HG02840 (cell line): ENCODE measurements at regions not wholly inside any gene's neighbourhood (a gene's known extent, or its start where the extent isn't known, plus 50 kb on each side); places are given as distances from the start of the nearest gene placed in this dataset.

ENCODE experiments used
- ATAC-seq: cut with Tn5 transposase; IDR thresholded peaks from one replicate; pipeline ENCODE4 v1.9.1; 2021; ENCODE audit warnings: mild to moderate bottlenecking, moderate library complexity, moderate number of reproducible peaks; ENCODE audit not compliant: unreplicated experiment, low FRiP score

DNA sequence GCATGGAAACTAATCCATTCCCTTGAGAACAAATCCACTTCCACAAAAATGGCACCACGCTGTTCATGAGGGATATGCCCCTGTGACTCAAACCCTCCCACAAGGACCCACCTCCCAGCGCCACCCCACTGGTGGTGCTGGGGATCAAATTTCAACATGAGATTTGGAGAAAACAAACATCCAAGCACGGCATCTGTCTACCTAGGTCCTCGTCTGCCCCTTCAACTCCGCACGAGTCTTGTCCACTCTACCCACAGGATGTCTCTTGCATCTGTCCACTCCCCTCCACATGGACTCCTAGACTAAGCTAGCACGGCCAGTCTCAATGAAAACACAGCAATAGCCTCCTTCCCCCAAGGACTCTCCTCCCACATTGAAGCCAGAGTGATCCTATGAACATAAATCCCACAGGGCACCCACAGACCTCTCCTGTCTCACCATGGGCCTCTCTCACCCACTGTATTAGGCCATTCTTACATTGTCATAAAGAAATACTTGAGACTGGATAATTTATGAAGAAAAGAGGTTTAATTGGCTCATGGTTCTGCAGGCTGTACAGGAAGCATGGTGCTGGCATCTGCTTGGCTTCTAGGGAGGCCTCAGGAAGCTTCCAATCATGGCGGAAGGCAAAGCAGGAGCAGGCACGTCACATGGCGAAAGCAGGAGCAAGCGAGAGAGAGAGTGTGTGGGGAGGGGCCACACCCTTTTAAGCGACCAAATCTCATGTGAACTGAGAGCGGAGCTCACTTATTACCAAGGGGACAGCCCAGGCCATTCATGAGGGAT is 101.4 kb downstream of the TOMM20 start:
- ATAC-seq = no peak

DNA sequence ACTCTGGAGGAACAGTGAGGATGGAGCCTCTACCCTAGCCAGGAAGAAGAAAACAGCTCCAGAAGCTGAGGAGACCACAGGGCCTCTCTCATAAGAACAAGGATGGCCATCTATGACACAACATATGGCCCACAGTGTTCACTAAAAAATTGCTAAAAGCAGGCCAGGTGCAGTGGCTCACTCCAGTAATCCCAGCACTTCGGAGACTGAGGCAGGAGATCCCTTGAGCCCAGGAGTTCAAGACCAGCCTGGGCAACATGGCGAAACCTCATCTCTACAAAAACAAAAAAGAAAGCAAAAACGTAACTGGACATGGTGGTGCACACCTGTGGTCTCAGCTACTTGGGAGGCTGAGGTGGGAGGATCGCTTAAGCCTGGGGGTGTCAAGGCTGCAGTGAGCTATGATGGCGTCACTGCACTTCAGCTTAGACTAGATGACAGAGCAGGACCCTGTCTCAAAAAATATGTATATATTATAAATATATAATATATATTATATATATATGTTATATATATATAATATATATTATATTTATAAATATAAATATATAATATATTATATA is 103.1 kb downstream of the TOMM20 start:
- no peak for ATAC-seq

DNA sequence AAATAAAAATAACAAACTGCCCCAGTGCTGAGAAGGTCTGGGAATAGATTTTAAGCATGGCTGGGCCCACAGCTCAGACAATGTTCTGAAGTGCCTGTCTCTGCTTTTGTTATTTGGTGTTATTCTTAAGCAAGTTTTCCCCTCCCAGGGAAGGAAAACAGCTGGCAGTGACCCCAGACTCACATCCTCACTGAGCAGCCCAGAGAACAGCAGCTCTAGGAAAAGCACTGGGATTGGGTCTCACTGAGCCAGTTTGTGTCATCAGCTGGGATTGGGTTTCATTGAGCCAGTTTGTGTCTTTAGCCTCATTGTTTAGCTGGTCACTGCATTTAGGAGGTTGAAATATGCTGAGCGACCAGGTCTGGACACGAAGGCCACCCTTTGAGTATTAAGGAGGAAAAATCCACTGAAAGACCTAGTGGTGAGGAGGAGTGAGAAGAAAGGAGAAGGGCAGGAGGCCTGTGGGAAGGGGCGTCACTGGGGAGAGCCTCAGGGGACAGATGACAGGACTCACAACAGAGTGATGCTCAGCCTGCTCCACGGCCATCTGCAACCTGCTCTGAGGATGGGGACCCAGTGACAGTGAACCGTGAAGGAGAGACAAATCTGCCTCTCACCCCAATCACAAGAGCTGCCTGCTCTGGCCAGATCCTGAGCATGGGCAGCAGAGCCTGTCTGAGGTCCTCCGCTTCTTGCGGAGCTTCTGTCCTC is 103.8 kb downstream of the TOMM20 start:
- ATAC-seq = no peak

DNA sequence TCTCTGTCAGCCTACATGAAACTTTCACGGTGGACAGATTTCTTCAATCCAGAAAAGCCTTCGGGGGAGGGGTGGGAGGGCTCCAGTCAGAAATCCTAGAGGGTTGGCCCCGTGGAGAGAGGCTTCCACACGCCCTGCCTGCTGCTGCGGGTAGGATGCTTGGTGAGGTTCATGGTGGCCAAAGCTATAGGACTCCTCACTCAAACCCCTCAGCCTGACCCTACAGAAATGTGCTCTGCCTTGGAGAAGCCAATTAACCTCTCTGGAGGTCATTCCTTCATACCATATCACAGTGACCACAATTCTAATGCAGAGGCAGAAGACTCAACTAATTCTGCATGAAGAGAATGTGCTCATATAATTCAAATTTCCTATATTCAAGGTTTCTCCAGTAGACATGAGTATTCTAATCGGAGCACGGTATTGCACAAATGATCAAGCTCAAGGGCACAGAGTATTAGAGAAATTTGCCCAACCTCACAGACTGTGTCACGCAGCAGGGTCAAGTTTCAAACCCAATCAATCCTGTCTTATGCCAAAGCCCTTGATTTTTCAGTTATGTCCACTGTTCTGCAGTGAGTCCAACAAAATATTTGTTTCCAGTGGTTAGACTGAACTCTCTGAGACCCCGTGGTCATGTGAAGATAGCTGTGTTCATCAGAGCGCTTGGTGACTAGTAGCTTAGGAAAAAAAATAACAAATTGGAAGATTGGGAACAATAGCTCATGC is 104.8 kb downstream of the TOMM20 start:
- ATAC-seq = no peak

DNA sequence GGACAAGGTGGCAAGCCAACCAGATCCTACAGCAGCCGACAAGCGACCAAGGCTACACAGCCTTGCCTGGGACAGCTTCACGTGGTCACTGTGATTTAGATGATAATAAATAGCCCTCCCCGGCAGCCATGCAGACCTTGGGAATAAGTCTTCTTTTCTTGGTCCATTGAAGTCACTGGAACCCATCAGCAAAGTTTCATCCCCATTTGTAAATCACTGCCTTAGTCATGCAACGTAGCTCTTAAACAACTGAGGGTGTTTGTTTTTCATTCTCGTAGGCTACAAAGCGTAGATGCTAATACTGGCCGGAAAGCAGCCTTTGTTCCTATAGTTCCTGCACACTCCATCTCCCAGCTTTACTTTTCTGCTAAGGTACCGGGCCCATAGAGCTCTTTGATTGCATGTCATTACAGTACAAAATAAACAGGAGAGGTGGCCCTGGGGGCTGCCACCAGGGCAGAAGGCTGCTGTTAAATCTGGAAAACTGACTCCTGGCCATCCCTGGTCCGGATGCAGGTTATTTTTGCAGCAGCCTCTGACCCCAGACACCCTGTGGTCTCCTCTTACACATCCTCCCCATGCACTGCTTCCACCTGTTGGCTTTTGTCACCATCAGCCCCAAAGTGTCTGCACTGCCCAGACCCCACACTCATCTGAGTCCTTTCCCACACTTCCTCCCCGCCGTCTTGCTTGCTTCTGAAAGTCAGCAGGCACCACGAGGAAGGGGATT is 105.5 kb downstream of the TOMM20 start:
- ATAC-seq = peak; percentile 67

DNA sequence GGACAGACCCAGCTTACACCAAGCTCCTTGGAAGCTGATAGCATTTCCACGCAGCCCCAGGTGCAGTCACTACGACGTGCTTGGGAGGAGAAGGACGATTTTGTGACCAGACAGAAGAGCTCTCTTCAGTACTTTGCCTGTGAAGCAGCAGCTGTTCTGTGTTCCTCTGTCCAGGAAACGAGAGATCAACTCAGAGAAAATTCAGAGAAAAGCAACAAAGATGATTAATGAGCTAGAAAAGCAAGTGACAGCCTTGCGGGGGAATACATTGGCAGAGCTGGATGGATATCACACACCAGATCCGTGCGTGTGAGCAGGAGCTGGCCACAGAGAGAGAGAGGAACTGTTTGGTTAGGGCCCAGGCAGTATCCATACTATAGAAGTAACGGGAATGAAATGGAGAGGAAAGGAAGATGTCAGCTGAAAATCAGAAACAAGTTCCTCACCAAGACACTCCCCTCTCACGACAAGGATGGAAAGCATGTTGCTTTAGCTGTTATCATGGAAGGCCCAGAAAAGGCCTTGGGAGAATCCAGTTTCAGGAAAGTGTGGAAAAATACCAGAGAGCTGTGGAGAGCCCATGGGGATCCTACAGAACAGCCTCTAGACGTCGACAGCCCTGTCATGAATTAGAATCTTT is 106.2 kb downstream of the TOMM20 start:
- no peak for ATAC-seq

DNA sequence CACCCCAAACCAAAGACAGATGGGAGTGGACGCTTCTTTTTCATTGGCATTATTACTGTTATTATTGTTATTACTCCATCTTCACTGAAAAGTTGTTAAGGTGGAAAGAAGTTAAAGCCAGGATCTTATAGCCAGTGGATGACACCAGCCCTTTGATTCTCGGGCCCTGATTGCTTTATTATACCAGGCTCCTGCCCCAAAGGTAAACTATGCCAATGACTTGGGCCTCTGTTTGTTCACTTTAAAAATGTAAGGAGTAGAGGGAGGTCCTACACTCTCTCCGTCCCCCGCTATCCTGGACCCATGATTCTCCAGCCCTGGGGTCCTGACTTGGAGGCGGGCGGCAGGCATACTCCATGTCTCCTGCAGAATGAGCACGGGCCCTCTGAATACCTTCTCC is 106.8 kb downstream of the TOMM20 start:
- ATAC-seq = no peak

DNA sequence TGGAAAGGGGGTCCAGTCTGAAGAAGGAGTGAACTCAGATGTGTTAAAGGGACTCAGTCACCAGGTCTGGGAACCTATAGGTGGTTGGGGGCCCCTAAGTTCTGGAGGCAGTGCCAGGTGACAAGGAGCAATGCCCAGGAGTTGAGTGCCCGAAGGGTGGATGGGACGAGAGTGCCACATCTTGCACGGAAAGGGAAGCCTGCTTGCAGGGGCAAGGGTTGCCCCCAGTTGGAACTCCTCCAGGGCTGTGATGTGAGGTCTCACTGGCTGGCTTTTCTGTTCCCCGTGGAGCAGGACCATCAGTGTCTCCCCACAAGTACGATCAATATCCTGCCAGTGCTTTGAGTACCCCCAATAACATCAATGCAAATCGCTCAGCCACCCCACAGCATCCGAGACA is 107.3 kb downstream of the TOMM20 start:
- no peak for ATAC-seq

DNA sequence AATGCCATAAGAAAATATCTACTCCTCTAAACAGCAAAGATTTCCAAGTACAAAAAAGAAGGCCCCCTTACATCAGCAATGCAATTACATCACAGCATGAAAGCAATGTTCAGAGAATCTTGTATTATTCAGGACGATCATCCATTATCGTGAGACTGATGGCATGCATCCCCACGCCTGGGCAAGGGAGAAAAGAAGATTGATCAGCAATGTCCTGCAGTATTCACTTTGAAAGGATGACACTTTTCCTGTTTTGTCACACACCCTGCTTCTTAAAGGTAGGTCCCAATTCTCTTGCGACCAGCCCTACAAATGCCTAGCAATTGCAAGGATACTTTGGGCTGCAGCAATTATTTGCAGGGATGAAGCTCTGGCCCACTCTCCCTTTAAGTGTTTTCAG is 108.7 kb downstream of the TOMM20 start:
- ATAC-seq = no peak

DNA sequence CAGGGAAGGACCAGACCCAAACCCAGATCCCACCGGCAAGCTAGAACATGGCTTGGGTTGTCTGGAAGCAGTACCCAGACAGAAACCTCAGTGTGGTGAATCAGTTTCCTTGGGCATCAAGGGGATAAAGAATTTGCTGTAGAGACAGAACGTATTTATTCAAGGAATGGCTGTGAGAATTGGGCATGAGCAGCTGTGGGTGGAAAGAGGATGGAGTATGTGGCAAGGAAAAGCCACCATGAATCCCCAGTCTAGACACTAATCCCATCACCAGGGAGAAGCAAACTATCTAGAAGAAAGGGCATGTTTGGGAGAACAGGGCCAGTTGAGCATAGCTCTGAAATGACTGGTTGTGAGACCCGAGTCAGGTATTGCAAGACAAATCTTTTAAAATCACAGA is 109.2 kb downstream of the TOMM20 start:
- ATAC-seq = no peak

DNA sequence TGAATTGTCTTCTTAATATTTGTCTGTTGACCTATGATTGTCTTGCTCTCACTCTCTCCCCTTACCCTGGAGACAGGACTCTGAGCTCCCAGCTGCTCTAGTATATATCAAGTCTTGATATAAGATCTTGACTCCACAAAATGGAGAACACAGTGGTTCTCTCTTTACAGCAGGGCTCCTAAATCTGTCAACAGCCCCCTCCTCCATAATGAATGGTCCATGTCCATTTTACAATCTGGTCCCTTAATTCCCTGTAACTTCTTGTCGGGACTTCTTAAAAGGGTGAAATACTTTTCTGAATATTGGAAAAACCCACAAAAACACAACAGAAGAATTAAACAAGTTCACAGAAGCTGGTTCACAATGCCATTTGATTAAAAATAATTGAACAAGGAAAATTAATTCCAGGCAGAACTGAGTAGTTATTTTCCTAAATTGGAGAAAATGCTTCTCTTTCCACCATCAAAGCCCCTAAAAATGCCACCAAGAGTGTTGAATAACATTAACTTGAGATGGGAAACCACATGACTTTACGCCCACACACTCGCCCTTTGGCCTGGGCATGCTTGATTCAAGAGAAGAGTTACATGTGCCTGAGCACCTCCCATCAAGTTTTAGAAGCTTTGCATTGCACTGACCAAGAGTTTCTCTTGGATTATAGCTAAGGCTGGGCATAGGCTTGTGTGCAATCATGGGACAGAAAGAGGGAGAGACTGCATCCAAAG is 109.8 kb downstream of the TOMM20 start:
- ATAC-seq = no peak

DNA sequence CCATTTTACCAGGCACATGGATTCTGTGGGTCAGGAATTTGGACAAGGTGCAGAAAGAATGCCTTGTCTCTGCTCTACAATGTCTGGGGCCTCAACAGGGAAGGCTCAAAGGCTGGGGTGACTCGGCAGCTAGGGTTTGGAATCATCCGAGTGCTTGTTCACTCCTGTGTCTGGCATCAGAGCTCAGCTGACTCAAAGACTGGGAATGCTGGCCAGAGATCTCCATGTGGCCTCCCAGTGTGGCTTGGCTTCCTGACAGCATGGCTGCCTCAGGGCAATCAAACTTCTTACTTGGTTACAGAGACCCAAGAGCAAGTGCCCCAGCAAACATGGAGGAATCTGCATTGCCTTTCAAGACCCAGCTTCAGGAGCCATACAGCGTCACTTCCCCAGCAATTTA is 110.5 kb downstream of the TOMM20 start:
- no peak for ATAC-seq

DNA sequence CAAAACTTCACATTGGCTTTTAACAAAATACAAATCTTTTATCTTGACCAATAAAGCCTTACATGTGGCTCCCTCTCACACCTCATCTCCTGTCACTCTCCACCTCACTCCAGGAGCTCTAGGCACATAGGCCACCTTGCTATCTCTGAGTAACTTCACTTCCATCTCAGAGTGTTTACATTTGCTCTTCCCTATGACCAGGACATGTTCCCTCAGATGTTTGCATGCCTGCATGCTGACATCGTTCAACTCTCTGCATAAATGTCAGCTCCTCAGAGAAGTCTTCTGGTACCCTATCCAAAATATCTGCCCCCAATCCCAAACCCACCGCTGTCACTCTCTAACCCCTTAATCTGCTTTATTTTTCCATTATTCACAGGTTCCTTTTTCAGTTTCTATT is 110.9 kb downstream of the TOMM20 start:
- no peak for ATAC-seq

DNA sequence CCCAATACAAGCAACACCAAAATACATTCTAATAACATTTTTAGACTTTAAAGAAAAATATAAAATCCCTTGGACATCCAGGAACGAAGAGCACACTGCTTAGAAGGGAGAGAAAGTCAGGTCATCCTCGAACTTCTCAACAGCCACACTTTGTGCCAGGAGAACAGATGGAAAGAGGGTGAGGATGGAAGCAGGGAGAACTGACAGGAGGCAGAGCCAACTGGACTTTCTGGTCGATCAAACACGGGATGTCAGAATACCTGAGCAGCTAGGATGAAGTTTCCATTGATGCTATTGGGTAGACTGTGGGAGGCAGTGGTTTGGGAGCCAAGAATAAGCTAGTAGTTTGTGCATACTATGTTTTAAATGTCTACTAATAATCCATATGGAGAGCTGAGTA is 111.4 kb downstream of the TOMM20 start:
- no peak for ATAC-seq

DNA sequence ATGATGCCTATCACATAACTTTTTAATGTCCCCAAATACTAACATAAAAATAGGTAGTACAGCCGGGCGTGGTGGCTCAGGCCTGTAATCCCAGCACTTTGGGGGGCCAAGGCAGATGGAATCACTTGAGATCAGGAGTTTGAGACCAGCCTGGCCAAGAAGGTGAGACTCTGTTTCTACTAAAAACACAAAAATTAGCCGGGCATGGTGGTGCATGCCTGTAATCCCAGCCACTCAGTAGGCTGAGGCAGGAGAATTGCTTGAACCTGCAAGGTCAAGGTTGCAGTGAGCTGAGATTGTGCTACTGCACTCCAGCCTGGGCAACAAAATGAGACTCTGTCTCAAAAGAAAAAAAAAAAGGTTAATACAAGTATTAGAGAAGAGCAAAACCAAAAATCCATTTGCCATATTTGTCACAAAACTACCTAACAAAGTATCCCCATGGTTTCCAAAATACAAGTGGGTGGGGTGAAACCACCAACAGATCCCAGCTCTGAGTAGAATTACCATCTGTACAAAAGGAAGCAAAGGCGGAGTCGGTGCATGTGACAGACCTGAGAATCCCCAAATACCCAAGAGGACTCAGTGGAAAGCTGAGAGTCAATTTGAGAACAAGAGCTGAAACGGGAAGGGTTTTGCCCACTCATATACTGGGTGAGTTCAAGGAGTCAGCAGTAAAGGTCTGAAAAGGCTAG is 113.2 kb downstream of the TOMM20 start:
- peak; percentile 30 for ATAC-seq

DNA sequence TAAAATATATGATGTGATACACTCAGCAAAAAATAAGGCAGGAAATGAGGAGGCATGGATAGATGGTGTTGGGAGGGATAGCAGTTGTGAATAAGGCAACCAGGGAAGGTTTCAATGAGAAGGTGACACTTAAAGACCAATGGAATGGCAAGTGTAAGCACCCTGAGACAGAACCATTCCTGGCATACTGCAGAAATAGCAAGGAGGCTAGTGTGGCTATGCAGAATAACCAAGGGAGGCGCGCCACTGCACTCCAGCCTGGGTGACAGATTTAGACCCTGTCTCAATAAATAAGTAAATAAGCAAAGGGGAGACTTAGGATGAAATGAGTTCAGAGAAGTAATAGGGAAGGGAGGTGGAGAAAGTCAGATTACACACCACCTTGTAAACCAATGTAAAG is 113.9 kb downstream of the TOMM20 start:
- no peak for ATAC-seq

DNA sequence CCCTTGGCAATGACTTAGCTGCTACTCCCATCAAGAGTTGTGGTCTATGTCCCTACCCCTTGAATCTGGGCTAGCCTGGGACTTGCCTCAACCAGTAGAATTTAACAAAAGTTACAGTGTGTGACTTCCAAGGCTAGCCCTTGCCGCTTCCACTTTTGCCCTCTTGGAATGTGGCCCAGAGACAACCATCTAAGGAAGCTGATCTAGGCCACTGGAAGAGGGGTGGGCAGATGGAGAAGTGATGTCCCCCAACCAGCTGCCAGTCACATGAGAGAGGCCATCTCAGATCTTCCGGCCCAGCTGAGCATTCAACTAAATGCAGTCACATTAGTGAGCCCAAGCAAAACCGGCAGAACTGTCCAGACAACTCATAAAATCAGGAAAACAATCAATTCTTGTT is 115.1 kb downstream of the TOMM20 start:
- ATAC-seq = no peak

DNA sequence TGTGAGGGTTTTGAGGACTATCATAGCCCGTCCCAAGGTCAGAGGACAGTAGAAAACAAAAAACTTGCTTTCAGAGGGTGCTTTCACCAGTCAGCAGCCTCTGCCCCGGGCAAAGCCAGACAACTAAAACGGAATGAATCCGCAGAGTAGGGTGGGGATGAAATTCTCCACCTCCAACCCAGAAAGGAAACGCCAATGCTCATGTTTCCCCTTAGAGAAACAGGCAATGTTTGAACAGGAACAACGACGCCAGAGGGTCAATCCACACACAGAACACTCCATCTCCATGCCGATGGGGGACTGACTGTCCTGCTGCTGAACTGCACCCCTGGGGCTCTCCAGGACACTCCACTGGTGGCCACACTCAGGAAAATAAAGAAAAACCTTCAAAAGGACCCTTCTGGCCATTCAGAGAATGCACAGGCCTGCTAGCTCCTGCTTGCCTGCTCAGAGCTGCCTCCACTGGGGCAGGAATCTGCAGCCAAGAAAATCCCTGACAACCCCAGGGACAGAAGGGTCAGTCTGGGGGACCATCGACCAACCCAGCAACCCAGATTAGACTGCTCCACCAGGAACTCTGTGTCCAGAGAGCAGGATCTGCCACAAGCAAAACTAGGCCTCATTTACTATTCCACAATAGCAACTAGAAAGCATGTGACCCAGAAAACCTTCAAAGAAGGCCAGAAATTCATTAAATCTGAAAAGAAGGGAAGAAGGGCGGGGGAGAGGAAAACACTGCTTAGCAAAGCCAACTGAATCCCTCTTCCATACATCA is 116.0 kb downstream of the TOMM20 start:
- no peak for ATAC-seq
